AG09319 (cell line): ENCODE measurements at regions not wholly inside any gene's neighbourhood (a gene's known extent, or its start where the extent isn't known, plus 50 kb on each side); places are given as distances from the start of the nearest gene placed in this dataset.

Experiments used
- DNase-seq: peaks from one replicate; pipeline ENCODE4 v3.0.0-alpha.2; 2010; ENCODE audit warnings: low read depth; ENCODE audit errors: extremely low read depth
- CTCF ChIP-seq: IDR thresholded peaks from 2 replicates; pipeline ENCODE4 v1.5.1; 2011; ENCODE audit warnings: low read depth, mild to moderate bottlenecking, inconsistent platforms, low read length, moderate library complexity

GRCh38 chr9:4422495-4422894 is 67.8 kb upstream of the SLC1A1 start:
- TF ChIP-seq CTCF: no peak
- DNase-seq: no peak

GRCh38 chr9:4421847-4422246 is 68.4 kb upstream of the SLC1A1 start:
- no peak for DNase-seq
- TF ChIP-seq CTCF: no peak

GRCh38 chr9:4420351-4420750 is 69.9 kb upstream of the SLC1A1 start:
- no peak for DNase-seq
- TF ChIP-seq CTCF: no peak

GRCh38 chr9:4417578-4418325 is 72.5 kb upstream of the SLC1A1 start:
- no peak for TF ChIP-seq CTCF
- no peak for DNase-seq

GRCh38 chr9:4416467-4416866 is 73.8 kb upstream of the SLC1A1 start:
- TF ChIP-seq CTCF: no peak
- DNase-seq: no peak

- no peak for TF ChIP-seq CTCF
- no peak for DNase-seq
Observed at GRCh38 chr9:4415281-4415680, 75.0 kb upstream of the SLC1A1 start.

GRCh38 chr9:4413856-4414255 is 76.4 kb upstream of the SLC1A1 start:
- no peak for TF ChIP-seq CTCF
- DNase-seq: no peak
